ENCODE measurements at regions not wholly inside any gene's neighbourhood (a gene's known extent, or its start where the extent isn't known, plus 50 kb on each side); places are given as distances from the start of the nearest gene placed in this dataset.

DNA sequence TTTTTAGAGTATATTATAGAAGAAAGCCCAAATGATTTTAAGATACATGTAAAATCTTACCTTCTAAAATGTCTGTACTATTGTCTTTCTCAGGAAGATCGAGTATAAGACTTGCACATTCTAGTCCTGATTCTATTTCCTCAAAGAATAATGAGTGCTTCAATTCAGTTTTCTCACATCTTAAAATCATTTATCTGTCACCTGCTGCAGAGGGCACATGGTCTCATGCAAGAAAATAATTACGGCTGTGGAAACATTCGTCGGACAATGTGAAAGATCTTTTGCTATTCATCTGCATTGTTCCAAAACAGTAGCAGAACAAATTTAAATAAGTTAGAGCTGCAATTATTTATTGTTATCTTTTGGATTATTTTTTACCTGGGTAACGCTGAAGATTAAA is 1403.5 kb downstream of the PCDH9 start:
- no peaks in the 10 kb centered on the region for H3K36me3 ChIP-seq (ENCODE audit: control insufficient read depth in 1 of 2, insufficient read depth in 2 of 2, low read length in 2 of 2)

GRCh38 chr13:65825039-65825438 is 1405.1 kb downstream of the PCDH9 start:
- no peak overlapping the region for H4K12ac ChIP-seq (ENCODE audit: low read depth, low read length)
- H3K23ac ChIP-seq (ENCODE audit: low read length), result no peak overlapping the region
- H2BK120ac ChIP-seq (ENCODE audit: insufficient read depth, low read length, poor library complexity), result no peak overlapping the region
- no peaks in the 10 kb centered on the region for H3K27me3 ChIP-seq (ENCODE audit: insufficient read depth, low read length)
- H3K4me1 ChIP-seq (ENCODE audit: control insufficient read depth in 1 of 2, insufficient read depth in 2 of 2, low read length in 2 of 2), result no peaks in the 10 kb centered on the region
- no peak overlapping the region for H3K18ac ChIP-seq (ENCODE audit: low read length)
- H2AFZ ChIP-seq (ENCODE audit: insufficient read depth, low read length, poor library complexity), result no peak overlapping the region
- H4K91ac ChIP-seq (ENCODE audit: low read depth, low read length), result no peak overlapping the region
- H3K14ac ChIP-seq (ENCODE audit: low read length), result no peak overlapping the region
- no CpG with 5 or more reads among the region's 1 CpG for WGBS (ENCODE audit: extremely low coverage, insufficient coverage, insufficient read length)
- no peak for DNase-seq
- no peak overlapping the region for H2BK5ac ChIP-seq (ENCODE audit: low read depth, low read length, poor library complexity)
- H3K79me1 ChIP-seq (ENCODE audit: low read length), result no peaks in the 10 kb centered on the region
- H2BK12ac ChIP-seq (ENCODE audit: low read length), result no peak overlapping the region
- H2AK5ac ChIP-seq (ENCODE audit: low read length), result no peak overlapping the region
- no peaks in the 10 kb centered on the region for H3K36me3 ChIP-seq (ENCODE audit: control insufficient read depth in 1 of 2, insufficient read depth in 2 of 2, low read length in 2 of 2)
- H3K79me2 ChIP-seq (ENCODE audit: control insufficient read depth, insufficient read depth, low read length, poor library complexity), result no peaks in the 10 kb centered on the region
- no peak overlapping the region for H3K27ac ChIP-seq (ENCODE audit: low read depth, low read length)
- no peaks in the 10 kb centered on the region for H3K9me3 ChIP-seq (ENCODE audit: insufficient read depth, low read depth, low read length)
- no peak overlapping the region for H3K4me2 ChIP-seq (ENCODE audit: low read length)
- no peak overlapping the region for H3K4ac ChIP-seq (ENCODE audit: low read depth, low read length)
- no peak overlapping the region for H3K9ac ChIP-seq (ENCODE audit: low read length)
- H3K4me3 ChIP-seq (ENCODE audit: low read depth, low read length), result no peak overlapping the region
- no peak overlapping the region for H4K8ac ChIP-seq (ENCODE audit: low read depth, low read length)

More for the DNA sequence above, 1403.5 kb downstream of the PCDH9 start:
- Histone ChIP-seq H3K9ac (ENCODE audit: low read length) (no peak overlapping the region), H3K4me1 (ENCODE audit: control insufficient read depth in 1 of 2, insufficient read depth in 2 of 2, low read length in 2 of 2) (no peaks in the 10 kb centered on the region), H3K79me2 (ENCODE audit: control insufficient read depth, insufficient read depth, low read length, poor library complexity) (no peaks in the 10 kb centered on the region), H3K79me1 (ENCODE audit: low read length) (no peaks in the 10 kb centered on the region), H3K18ac (ENCODE audit: low read length) (no peak overlapping the region), H3K27me3 (ENCODE audit: insufficient read depth, low read length) (no peaks in the 10 kb centered on the region), H2AFZ (ENCODE audit: insufficient read depth, low read length, poor library complexity) (no peak overlapping the region), H2BK5ac (ENCODE audit: low read depth, low read length, poor library complexity) (no peak overlapping the region), H2BK120ac (ENCODE audit: insufficient read depth, low read length, poor library complexity) (no peak overlapping the region), H2AK5ac (ENCODE audit: low read length) (no peak overlapping the region), H3K27ac (ENCODE audit: low read depth, low read length) (no peak overlapping the region), H3K4ac (ENCODE audit: low read depth, low read length) (no peak overlapping the region), H4K91ac (ENCODE audit: low read depth, low read length) (no peak overlapping the region), H3K9me3 (ENCODE audit: insufficient read depth, low read depth, low read length) (no peaks in the 10 kb centered on the region), H4K12ac (ENCODE audit: low read depth, low read length) (no peak overlapping the region), H3K4me3 (ENCODE audit: low read depth, low read length) (no peak overlapping the region), H4K8ac (ENCODE audit: low read depth, low read length) (no peak overlapping the region), H3K23ac (ENCODE audit: low read length) (no peak overlapping the region), H2BK12ac (ENCODE audit: low read length) (no peak overlapping the region), H3K14ac (ENCODE audit: low read length) (no peak overlapping the region), H3K4me2 (ENCODE audit: low read length) (no peak overlapping the region)
- no peak for DNase-seq
- WGBS (ENCODE audit: extremely low coverage, insufficient coverage, insufficient read length), result no CpG with 5 or more reads among the region's 5 CpGs

DNA sequence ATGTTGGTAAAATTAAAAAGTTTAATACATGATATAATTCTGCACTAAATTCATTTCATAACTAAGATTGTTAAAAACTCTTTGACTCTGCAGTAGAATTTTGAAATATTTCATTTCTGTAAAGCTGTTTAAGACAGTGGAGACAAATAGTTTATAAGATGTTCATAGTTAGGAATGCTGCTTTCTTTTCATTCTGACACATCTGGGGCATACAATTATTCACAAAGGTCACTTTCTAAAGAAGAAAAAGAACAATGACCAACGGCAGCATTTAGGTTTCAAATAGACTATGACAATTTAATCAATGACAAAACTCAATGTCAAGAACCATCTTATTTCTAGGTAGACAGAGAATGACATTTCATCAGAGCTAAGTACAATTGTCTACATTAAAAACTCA is 1422.1 kb downstream of the PCDH9 start:
- Histone ChIP-seq H3K4me2 (ENCODE audit: low read length) (no peak overlapping the region), H3K79me1 (ENCODE audit: low read length) (no peaks in the 10 kb centered on the region), H2BK120ac (ENCODE audit: insufficient read depth, low read length, poor library complexity) (no peak overlapping the region), H4K12ac (ENCODE audit: low read depth, low read length) (no peak overlapping the region), H3K79me2 (ENCODE audit: control insufficient read depth, insufficient read depth, low read length, poor library complexity) (peaks cover 2% of the 10 kb centered on the region), H3K18ac (ENCODE audit: low read length) (no peak overlapping the region), H3K4me1 (ENCODE audit: control insufficient read depth in 1 of 2, insufficient read depth in 2 of 2, low read length in 2 of 2) (no peaks in the 10 kb centered on the region), H3K4me3 (ENCODE audit: low read depth, low read length) (no peak overlapping the region), H3K9me3 (ENCODE audit: insufficient read depth, low read depth, low read length) (peaks cover under 1% of the 10 kb centered on the region), H2BK12ac (ENCODE audit: low read length) (no peak overlapping the region), H3K4ac (ENCODE audit: low read depth, low read length) (no peak overlapping the region), H3K14ac (ENCODE audit: low read length) (no peak overlapping the region), H3K27me3 (ENCODE audit: insufficient read depth, low read length) (no peaks in the 10 kb centered on the region), H3K9ac (ENCODE audit: low read length) (no peak overlapping the region), H4K91ac (ENCODE audit: low read depth, low read length) (no peak overlapping the region), H3K23ac (ENCODE audit: low read length) (no peak overlapping the region), H2AK5ac (ENCODE audit: low read length) (no peak overlapping the region), H2BK5ac (ENCODE audit: low read depth, low read length, poor library complexity) (no peak overlapping the region), H2AFZ (ENCODE audit: insufficient read depth, low read length, poor library complexity) (no peak overlapping the region), H3K36me3 (ENCODE audit: control insufficient read depth in 1 of 2, insufficient read depth in 2 of 2, low read length in 2 of 2) (no peaks in the 10 kb centered on the region), H4K8ac (ENCODE audit: low read depth, low read length) (no peak overlapping the region), H3K27ac (ENCODE audit: low read depth, low read length) (no peak overlapping the region)
- no CpG with 5 or more reads among the region's 1 CpG for WGBS (ENCODE audit: extremely low coverage, insufficient coverage, insufficient read length)
- no peak for DNase-seq

GRCh38 chr13:65803530-65804392 is 1426.4 kb downstream of the PCDH9 start:
- no peak overlapping the region for H2BK12ac ChIP-seq (ENCODE audit: low read length)
- H3K4me3 ChIP-seq (ENCODE audit: low read depth, low read length), result no peak overlapping the region
- no peak overlapping the region for H3K4ac ChIP-seq (ENCODE audit: low read depth, low read length)
- WGBS (ENCODE audit: extremely low coverage, insufficient coverage, insufficient read length), result no CpG with 5 or more reads among the region's 12 CpGs
- no peak overlapping the region for H3K14ac ChIP-seq (ENCODE audit: low read length)
- H3K27me3 ChIP-seq (ENCODE audit: insufficient read depth, low read length), result no peaks in the 10 kb centered on the region
- no peak overlapping the region for H4K8ac ChIP-seq (ENCODE audit: low read depth, low read length)
- H2BK120ac ChIP-seq (ENCODE audit: insufficient read depth, low read length, poor library complexity), result no peak overlapping the region
- H3K79me2 ChIP-seq (ENCODE audit: control insufficient read depth, insufficient read depth, low read length, poor library complexity), result peaks cover 2% of the 10 kb centered on the region
- H3K9me3 ChIP-seq (ENCODE audit: insufficient read depth, low read depth, low read length), result no peaks in the 10 kb centered on the region
- H3K79me1 ChIP-seq (ENCODE audit: low read length), result no peaks in the 10 kb centered on the region
- no peak overlapping the region for H3K27ac ChIP-seq (ENCODE audit: low read depth, low read length)
- H2BK5ac ChIP-seq (ENCODE audit: low read depth, low read length, poor library complexity), result no peak overlapping the region
- no peaks in the 10 kb centered on the region for H3K36me3 ChIP-seq (ENCODE audit: control insufficient read depth in 1 of 2, insufficient read depth in 2 of 2, low read length in 2 of 2)
- H3K4me1 ChIP-seq (ENCODE audit: control insufficient read depth in 1 of 2, insufficient read depth in 2 of 2, low read length in 2 of 2), result no peaks in the 10 kb centered on the region
- no peak overlapping the region for H4K91ac ChIP-seq (ENCODE audit: low read depth, low read length)
- no peak for DNase-seq
- H3K9ac ChIP-seq (ENCODE audit: low read length), result no peak overlapping the region
- H3K18ac ChIP-seq (ENCODE audit: low read length), result no peak overlapping the region
- H3K4me2 ChIP-seq (ENCODE audit: low read length), result no peak overlapping the region
- no peak overlapping the region for H4K12ac ChIP-seq (ENCODE audit: low read depth, low read length)
- no peak overlapping the region for H2AK5ac ChIP-seq (ENCODE audit: low read length)
- H2AFZ ChIP-seq (ENCODE audit: insufficient read depth, low read length, poor library complexity), result no peak overlapping the region
- H3K23ac ChIP-seq (ENCODE audit: low read length), result no peak overlapping the region
